ENCODE measurements at regions not wholly inside any gene's neighbourhood (a gene's known extent, or its start where the extent isn't known, plus 50 kb on each side); places are given as distances from the start of the nearest gene placed in this dataset.

- TF ChIP-seq, protein P1, sequence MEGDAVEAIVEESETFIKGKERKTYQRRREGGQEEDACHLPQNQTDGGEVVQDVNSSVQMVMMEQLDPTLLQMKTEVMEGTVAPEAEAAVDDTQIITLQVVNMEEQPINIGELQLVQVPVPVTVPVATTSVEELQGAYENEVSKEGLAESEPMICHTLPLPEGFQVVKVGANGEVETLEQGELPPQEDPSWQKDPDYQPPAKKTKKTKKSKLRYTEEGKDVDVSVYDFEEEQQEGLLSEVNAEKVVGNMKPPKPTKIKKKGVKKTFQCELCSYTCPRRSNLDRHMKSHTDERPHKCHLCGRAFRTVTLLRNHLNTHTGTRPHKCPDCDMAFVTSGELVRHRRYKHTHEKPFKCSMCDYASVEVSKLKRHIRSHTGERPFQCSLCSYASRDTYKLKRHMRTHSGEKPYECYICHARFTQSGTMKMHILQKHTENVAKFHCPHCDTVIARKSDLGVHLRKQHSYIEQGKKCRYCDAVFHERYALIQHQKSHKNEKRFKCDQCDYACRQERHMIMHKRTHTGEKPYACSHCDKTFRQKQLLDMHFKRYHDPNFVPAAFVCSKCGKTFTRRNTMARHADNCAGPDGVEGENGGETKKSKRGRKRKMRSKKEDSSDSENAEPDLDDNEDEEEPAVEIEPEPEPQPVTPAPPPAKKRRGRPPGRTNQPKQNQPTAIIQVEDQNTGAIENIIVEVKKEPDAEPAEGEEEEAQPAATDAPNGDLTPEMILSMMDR (conservative IDR thresholded peaks at IDR 0.05): no peak
- no peak for TF ChIP-seq EZH2 (IDR thresholded peaks at IDR 0.05; ENCODE audit: low read depth)
Measured at GRCh38 chr2:198309081-198309480, 504.7 kb downstream of the PLCL1 start.

All from PC-9 (cell line).